ENCODE measurements at regions not wholly inside any gene's neighbourhood (a gene's known extent, or its start where the extent isn't known, plus 50 kb on each side); places are given as distances from the start of the nearest gene placed in this dataset.
A peak's percentile ranks its signal among the peaks of the same experiment; 100 is the strongest.
"Not testable (repeated sequence)": the region's sequence is repeated elsewhere in the genome, so short reads cannot be mapped to it uniquely, and the experiment has no call there.

GRCh38 chr12:116442946-116443345 lies 116.2 kb upstream of the MAP1LC3B2 start:
- no peaks in the 10 kb centered on the region for H3K36me3 Mint-ChIP-seq
- no peak overlapping the region for H3K27ac Mint-ChIP-seq
- H3K4me1 Mint-ChIP-seq, result no peaks in the 10 kb centered on the region
- H3K9me3 Mint-ChIP-seq, result no peaks in the 10 kb centered on the region
- H3K4me3 Mint-ChIP-seq, result no peak overlapping the region
- H3K27me3 Mint-ChIP-seq, result no peaks in the 10 kb centered on the region

GRCh38 chr12:116443821-116444589 lies 115.2 kb upstream of the MAP1LC3B2 start:
- no peaks in the 10 kb centered on the region for H3K36me3 Mint-ChIP-seq
- no peaks in the 10 kb centered on the region for H3K27me3 Mint-ChIP-seq
- H3K4me1 Mint-ChIP-seq, result no peaks in the 10 kb centered on the region
- H3K9me3 Mint-ChIP-seq, result no peaks in the 10 kb centered on the region
- no peak overlapping the region for H3K4me3 Mint-ChIP-seq
- no peak overlapping the region for H3K27ac Mint-ChIP-seq

- no peaks in the 10 kb centered on the region for H3K36me3 Mint-ChIP-seq
- no peak overlapping the region for H3K27ac Mint-ChIP-seq
- H3K4me3 Mint-ChIP-seq, result no peak overlapping the region
- no peaks in the 10 kb centered on the region for H3K4me1 Mint-ChIP-seq
- H3K9me3 Mint-ChIP-seq, result no peaks in the 10 kb centered on the region
- H3K27me3 Mint-ChIP-seq, result no peaks in the 10 kb centered on the region
These were observed 114.6 kb upstream of the MAP1LC3B2 start for GRCh38 chr12:116444590-116444943.

GRCh38 chr12:116448165-116448739 lies 110.9 kb upstream of the MAP1LC3B2 start:
- Mint-ChIP-seq H3K4me1 (no peaks in the 10 kb centered on the region), H3K27me3 (no peaks in the 10 kb centered on the region), H3K36me3 (no peaks in the 10 kb centered on the region), H3K9me3 (no peaks in the 10 kb centered on the region), H3K4me3 (no peak overlapping the region), H3K27ac (no peak overlapping the region)

- Mint-ChIP-seq H3K9me3 (no peaks in the 10 kb centered on the region), H3K4me1 (no peaks in the 10 kb centered on the region), H3K36me3 (no peaks in the 10 kb centered on the region), H3K27me3 (no peaks in the 10 kb centered on the region), H3K27ac (no peak overlapping the region), H3K4me3 (no peak overlapping the region)
These were observed 108.7 kb upstream of the MAP1LC3B2 start for GRCh38 chr12:116450406-116450910.

DNA sequence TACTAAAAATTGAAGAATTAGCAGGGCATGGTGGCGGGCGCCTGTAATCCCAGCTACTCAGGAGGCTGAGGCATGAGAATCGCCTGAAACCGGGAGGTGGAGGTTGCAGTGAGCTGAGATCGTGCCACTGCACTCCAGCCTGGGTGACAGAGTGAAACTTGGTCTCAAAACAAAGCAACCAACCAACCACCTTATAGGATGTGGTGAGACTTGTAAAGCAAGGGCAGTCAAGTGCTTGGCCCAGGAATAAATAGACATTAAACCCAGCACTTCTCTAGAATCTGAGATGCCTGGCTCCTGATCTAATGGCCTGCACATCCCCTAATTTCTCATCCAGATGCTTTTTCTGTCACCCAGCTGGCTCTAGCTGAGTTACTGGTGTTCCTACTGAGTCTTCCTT lies 106.2 kb upstream of the MAP1LC3B2 start:
- not testable (repeated sequence) for H3K4me1 Mint-ChIP-seq, H3K36me3 Mint-ChIP-seq, H3K9me3 Mint-ChIP-seq, H3K4me3 Mint-ChIP-seq, H3K27ac Mint-ChIP-seq, H3K27me3 Mint-ChIP-seq

- Mint-ChIP-seq H3K4me3 (no peak overlapping the region), H3K36me3 (no peaks in the 10 kb centered on the region), H3K4me1 (no peaks in the 10 kb centered on the region)
These were observed 105.5 kb upstream of the MAP1LC3B2 start for GRCh38 chr12:116453631-116454030.

GRCh38 chr12:116454076-116454475 lies 105.1 kb upstream of the MAP1LC3B2 start:
- no peak overlapping the region for H3K27ac Mint-ChIP-seq
- no peaks in the 10 kb centered on the region for H3K9me3 Mint-ChIP-seq
- no peaks in the 10 kb centered on the region for H3K36me3 Mint-ChIP-seq
- no peaks in the 10 kb centered on the region for H3K27me3 Mint-ChIP-seq
- no peaks in the 10 kb centered on the region for H3K4me1 Mint-ChIP-seq
- no peak overlapping the region for H3K4me3 Mint-ChIP-seq

More at GRCh38 chr12:116453631-116454030, 105.5 kb upstream of the MAP1LC3B2 start:
- H3K27me3 Mint-ChIP-seq, result no peaks in the 10 kb centered on the region
- no peaks in the 10 kb centered on the region for H3K9me3 Mint-ChIP-seq
- no peak overlapping the region for H3K27ac Mint-ChIP-seq

DNA sequence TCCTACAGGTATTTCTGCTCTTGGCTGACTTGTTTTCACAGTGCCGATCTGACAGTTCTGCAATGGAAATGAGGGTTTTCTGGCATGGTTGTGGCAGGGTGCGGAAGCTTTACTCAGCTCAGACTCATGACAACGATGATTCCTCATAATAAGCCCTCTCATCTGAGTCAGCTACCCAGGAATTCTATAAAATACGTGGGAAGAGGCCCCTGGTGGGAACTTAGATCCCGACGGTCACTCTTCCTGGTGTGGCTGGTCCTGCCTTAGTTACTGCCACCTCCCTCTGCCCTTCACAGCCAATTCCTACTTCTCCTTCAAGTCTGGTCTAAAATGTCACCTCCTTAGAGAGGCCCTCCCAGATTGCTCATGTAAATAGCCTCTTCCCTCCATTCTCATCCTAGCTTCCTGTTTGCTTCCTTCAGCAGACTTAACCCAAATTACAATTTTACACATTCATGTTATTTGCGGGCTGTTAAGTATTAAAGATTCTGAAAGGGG lies 104.2 kb upstream of the MAP1LC3B2 start:
- H3K27ac Mint-ChIP-seq, result peak overlapping the region; percentile 23

DNA sequence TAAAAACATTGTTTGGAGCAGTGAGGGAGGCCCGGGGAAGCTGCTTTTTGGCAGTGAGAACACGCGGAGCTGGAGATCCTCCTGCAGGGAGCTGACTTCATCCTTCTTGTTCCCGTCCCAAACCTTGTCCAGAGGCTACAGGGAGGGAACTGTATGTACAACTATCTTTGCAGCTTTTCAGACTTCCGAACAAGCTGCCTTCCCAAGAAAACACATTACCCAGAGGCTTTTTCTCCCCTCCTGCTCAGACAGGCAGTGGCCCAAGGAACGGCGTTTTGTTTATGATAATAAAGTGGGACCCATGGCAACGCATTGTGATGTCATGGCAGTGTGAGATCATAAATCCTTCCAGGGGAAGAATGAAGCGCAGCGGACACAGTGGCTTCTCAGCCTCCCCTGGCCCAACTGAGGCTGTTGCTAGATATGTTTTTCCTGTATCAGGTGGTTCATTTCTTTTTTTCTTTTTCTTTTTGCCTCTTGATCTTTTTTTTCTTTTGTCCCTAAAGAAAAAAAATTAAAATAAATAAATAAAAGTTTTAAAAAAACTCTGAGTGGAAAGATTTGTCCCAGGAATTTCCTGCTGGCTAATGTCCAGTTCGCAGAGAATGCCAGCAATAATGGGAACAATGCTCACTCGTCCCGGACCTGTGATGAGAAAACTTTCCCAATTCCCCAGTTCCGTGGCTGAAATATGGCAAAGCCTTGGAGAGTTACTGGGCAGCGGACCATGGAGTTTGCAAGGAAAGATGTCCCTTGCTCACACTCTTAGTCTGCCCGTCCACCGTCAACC lies 103.4 kb upstream of the MAP1LC3B2 start:
- Mint-ChIP-seq H3K9me3 (no peaks in the 10 kb centered on the region), H3K4me1 (no peaks in the 10 kb centered on the region), H3K36me3 (no peaks in the 10 kb centered on the region), H3K4me3 (no peak overlapping the region), H3K27ac (no peak overlapping the region), H3K27me3 (no peaks in the 10 kb centered on the region)

More for the DNA sequence above, 104.2 kb upstream of the MAP1LC3B2 start:
- Mint-ChIP-seq H3K4me3 (no peak overlapping the region), H3K36me3 (no peaks in the 10 kb centered on the region), H3K4me1 (no peaks in the 10 kb centered on the region), H3K9me3 (no peaks in the 10 kb centered on the region), H3K27me3 (no peaks in the 10 kb centered on the region)

DNA sequence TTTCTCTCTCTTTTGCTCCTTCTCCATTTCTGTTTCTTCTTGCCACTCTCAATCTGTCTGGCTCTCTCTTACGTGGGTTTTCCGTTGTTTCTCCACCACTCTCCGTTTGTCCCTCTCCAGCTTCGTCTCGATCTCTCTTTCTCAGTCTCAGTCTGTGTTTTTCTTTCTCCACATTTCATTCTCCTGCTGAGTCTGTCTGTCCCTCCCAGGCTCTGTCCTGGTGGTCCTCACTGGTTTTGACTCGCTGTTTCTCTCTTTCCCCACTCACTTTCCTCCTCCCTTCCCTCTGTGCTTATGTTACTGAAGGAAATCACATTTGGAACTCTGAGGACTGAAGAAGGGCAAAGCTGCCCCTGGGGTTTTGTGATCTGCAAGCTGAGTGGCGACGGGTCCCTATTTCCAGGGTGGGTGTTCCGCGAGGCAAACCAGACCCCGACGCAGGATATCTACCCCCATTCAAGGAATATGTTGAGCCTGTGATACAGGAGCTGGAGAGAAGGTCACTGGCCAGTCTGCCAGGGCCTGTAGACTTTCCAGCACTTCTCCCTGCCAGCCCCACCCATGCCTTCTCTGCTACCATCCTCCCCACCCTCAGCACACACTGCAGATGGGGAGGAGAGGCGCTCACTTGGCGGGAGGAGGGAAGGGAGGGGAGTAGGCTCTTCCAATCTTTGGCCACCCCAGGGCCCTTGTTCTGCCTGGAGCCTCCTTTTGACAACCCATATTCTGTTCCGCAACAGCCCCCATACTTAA lies 102.7 kb upstream of the MAP1LC3B2 start:
- Mint-ChIP-seq H3K4me1 (no peaks in the 10 kb centered on the region), H3K9me3 (no peaks in the 10 kb centered on the region), H3K27me3 (no peaks in the 10 kb centered on the region), H3K4me3 (no peak overlapping the region), H3K36me3 (no peaks in the 10 kb centered on the region), H3K27ac (no peak overlapping the region)

GRCh38 chr12:116458492-116458891 lies 100.7 kb upstream of the MAP1LC3B2 start:
- H3K4me3 Mint-ChIP-seq, result no peak overlapping the region
- no peaks in the 10 kb centered on the region for H3K9me3 Mint-ChIP-seq
- H3K36me3 Mint-ChIP-seq, result no peaks in the 10 kb centered on the region
- no peak overlapping the region for H3K27ac Mint-ChIP-seq
- H3K27me3 Mint-ChIP-seq, result no peaks in the 10 kb centered on the region
- H3K4me1 Mint-ChIP-seq, result no peaks in the 10 kb centered on the region

DNA sequence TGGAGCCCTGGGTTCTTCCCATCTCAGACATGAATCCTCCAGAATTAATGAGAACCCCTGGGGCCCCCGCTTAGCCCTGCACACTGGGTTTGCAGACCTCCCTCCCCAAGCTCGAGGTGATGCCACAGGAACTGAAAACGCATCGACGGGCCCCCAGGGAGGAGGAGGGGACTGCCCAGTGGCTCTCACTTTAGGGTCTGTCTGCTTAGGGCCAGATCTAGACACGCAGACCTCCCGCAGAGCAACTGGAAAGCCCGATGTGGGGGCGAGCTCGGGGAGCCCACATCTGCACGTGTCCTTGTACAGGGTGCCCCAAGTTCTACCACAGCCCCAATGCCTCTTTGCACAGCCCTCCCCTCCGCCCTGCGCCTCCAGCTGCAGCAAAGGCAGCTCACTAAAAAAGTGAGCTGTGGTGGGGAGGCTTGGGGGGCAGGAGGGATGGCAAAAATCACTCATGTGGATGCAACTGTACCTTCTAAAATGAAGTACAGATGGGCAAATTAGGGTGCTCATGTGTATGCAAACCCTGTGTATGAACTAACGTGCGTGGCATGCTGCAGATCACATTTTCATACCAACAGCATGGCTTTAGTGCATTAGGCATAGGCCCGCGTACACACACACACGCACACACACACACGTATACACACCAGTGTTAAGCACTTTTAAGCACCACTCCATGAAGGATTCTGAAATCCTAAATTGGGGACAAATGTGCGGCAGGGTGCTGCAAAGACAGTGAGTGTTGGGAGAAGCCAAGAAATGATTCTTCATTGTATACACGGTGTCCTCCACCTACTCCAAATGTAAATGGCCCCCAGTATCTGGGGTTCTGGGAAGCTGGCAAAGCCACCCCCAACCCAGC lies 99.9 kb upstream of the MAP1LC3B2 start:
- no peak overlapping the region for H3K4me3 Mint-ChIP-seq
- no peaks in the 10 kb centered on the region for H3K27me3 Mint-ChIP-seq
- no peak overlapping the region for H3K27ac Mint-ChIP-seq
- H3K9me3 Mint-ChIP-seq, result no peaks in the 10 kb centered on the region
- no peaks in the 10 kb centered on the region for H3K36me3 Mint-ChIP-seq
- H3K4me1 Mint-ChIP-seq, result no peaks in the 10 kb centered on the region

GRCh38 chr12:116459916-116460663 lies 99.1 kb upstream of the MAP1LC3B2 start:
- Mint-ChIP-seq H3K36me3 (no peaks in the 10 kb centered on the region), H3K4me3 (no peak overlapping the region), H3K27ac (no peak overlapping the region), H3K9me3 (no peaks in the 10 kb centered on the region), H3K4me1 (no peaks in the 10 kb centered on the region), H3K27me3 (no peaks in the 10 kb centered on the region)
